RWPE2 (cell line): ENCODE measurements at regions not wholly inside any gene's neighbourhood (a gene's known extent, or its start where the extent isn't known, plus 50 kb on each side); places are given as distances from the start of the nearest gene placed in this dataset.

Experiments
- ATAC-seq: fragments of 200-7000 bp; cut with Tn5 transposase; 3 replicates; pipeline ENCODE4 v1.9.1; 2021; ENCODE audit warnings: low read depth
- DNase-seq: peaks from one replicate; pipeline ENCODE4 v3.0.0-alpha.2; 2020; ENCODE audit warnings: low spot score
- H3K27ac ChIP-seq: fragments of 450-650 bp; 2 replicates; pipeline ENCODE4 v1.5.1; 2017; ENCODE audit warnings: mild to moderate bottlenecking; ENCODE audit not compliant: poor library complexity, severe bottlenecking
- H3K27me3 ChIP-seq: fragments of 250-450 bp; sonication (Bioruptor Pico); 2 replicates; pipeline ENCODE4 v1.5.1; 2021; ENCODE audit warnings: mild to moderate bottlenecking, moderate library complexity; ENCODE audit not compliant: insufficient read depth, poor library complexity, severe bottlenecking
- H3K36me3 ChIP-seq: fragments of 250-450 bp; sonication (Bioruptor Pico); 2 replicates; pipeline ENCODE4 v1.5.1; 2020; ENCODE audit warnings: low read depth, mild to moderate bottlenecking, moderate library complexity
- H3K4me1 ChIP-seq: fragments of 250-450 bp; sonication (Bioruptor Pico); 2 replicates; pipeline ENCODE4 v1.5.1; 2021; ENCODE audit warnings: mild to moderate bottlenecking, moderate library complexity; ENCODE audit not compliant: insufficient read depth, poor library complexity, severe bottlenecking
- H3K4me3 ChIP-seq: fragments of 250-450 bp; sonication (Bioruptor Pico); 2 replicates; pipeline ENCODE4 v1.5.1; 2021; ENCODE audit warnings: mild to moderate bottlenecking, moderate library complexity; ENCODE audit not compliant: severe bottlenecking
- H3K9me3 ChIP-seq: fragments of 250-450 bp; sonication (Bioruptor Pico); 2 replicates; pipeline ENCODE4 v1.5.1; 2021; ENCODE audit warnings: mild to moderate bottlenecking, moderate library complexity; ENCODE audit not compliant: severe bottlenecking
- TF ChIP-seq, protein P1 (sequence below): fragments of 450-650 bp; IDR thresholded peaks from one replicate; pipeline ENCODE4 v1.5.1; 2017; ENCODE audit warnings: mild to moderate bottlenecking, moderate library complexity; ENCODE audit not compliant: poor library complexity, severe bottlenecking

DNA sequence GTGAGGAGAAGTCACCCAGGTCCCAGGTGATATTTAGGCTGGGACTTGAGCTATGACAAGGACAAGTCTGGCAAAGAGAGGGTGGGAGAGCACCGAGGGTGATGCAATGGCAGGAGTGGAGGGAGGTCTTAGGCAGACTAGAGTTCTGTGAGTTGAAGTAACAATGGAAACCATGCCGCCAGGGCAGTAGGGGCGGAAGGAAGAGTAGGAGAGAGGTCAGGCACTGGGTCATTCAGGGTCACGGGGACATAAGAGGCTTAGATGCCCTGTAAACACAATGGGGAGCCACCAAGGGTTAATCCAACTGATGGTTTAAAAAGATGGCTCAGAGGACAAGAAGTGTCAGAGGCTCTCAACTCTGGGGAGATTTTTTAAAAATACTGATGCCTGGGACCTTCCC, 199.7 kb upstream of the LRTM1 start:
- H3K4me1 ChIP-seq: no peaks in the 10 kb centered on the region
- H3K27me3 ChIP-seq: peaks cover 7% of the 10 kb centered on the region
- no peaks in the 10 kb centered on the region for H3K36me3 ChIP-seq
- DNase-seq: no peak
- no peak for ATAC-seq
- H3K27ac ChIP-seq: no peak overlapping the region
- H3K4me3 ChIP-seq: no peak overlapping the region
- no peaks in the 10 kb centered on the region for H3K9me3 ChIP-seq
- TF ChIP-seq, protein P1, sequence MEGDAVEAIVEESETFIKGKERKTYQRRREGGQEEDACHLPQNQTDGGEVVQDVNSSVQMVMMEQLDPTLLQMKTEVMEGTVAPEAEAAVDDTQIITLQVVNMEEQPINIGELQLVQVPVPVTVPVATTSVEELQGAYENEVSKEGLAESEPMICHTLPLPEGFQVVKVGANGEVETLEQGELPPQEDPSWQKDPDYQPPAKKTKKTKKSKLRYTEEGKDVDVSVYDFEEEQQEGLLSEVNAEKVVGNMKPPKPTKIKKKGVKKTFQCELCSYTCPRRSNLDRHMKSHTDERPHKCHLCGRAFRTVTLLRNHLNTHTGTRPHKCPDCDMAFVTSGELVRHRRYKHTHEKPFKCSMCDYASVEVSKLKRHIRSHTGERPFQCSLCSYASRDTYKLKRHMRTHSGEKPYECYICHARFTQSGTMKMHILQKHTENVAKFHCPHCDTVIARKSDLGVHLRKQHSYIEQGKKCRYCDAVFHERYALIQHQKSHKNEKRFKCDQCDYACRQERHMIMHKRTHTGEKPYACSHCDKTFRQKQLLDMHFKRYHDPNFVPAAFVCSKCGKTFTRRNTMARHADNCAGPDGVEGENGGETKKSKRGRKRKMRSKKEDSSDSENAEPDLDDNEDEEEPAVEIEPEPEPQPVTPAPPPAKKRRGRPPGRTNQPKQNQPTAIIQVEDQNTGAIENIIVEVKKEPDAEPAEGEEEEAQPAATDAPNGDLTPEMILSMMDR: no peak

DNA sequence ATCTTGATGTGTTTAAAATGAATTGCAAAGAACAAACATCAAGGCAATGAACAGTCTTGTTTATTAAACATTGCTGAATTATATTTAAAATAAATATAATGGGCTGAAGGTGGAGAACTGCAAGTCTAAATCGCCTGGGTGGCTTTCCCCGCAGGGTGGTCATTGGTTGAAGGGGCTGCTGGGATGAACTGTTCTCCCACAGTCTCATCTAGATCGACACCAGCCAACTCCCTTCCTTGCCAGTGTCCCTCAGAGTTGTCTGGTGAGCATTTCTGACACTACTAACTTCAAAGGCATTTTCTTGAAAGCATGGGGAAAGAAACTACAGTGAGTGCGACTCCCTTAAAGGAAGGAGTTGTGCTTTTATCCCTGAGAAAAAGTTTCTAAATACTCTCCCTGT, 196.5 kb upstream of the LRTM1 start:
- Histone ChIP-seq H3K27ac (no peak overlapping the region), H3K4me1 (no peaks in the 10 kb centered on the region), H3K36me3 (no peaks in the 10 kb centered on the region), H3K4me3 (no peak overlapping the region), H3K27me3 (peaks cover 7% of the 10 kb centered on the region), H3K9me3 (no peaks in the 10 kb centered on the region)
- DNase-seq (no peak), ATAC-seq (no peak)
- TF ChIP-seq, protein P1: no peak
